GM21786 (cell line): ENCODE measurements at regions not wholly inside any gene's neighbourhood (a gene's known extent, or its start where the extent isn't known, plus 50 kb on each side); places are given as distances from the start of the nearest gene placed in this dataset.

Experiments
- ATAC-seq: cut with Tn5 transposase; IDR thresholded peaks from one replicate; pipeline ENCODE4 v1.9.1; 2021; ENCODE audit not compliant: unreplicated experiment

DNA sequence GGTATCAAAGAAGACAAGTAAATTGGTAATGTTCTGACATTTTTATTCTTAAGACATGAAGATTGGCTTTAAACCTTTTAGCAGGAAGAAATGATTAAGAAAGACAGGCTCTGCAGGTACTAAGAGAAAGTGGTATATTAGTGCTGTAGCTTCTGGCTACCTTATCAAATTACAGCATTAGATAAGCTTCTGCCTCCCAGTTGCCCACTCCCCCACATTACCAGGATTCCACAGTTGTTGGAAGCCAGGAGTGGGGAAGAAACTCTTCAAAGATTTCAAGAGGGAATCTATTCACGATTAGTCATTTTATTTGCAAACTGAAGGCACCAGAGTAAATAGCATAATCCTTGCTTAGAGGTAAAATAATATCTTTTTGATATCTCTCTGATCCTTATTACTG, 274.9 kb downstream of the LMO4 start:
- ATAC-seq, result no peak

DNA sequence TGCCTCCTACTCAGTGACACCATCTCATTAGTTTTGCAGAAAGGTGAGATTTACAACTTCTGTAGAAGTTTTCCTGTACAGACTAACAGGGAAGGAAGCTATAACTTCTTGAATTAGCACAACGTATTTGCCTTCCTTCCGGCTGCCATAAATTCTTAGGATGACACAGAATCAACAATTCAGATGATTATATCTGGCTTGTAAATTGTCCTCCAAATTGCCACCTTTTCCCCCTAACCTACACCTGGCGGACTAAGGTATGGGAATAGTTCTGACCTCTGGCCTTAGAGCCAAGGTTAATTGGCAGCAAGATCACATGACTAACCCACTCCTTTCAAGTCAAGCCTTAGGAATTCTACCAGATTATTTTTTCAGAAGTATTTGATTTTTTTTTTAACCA, 284.3 kb downstream of the LMO4 start:
- ATAC-seq, result no peak

DNA sequence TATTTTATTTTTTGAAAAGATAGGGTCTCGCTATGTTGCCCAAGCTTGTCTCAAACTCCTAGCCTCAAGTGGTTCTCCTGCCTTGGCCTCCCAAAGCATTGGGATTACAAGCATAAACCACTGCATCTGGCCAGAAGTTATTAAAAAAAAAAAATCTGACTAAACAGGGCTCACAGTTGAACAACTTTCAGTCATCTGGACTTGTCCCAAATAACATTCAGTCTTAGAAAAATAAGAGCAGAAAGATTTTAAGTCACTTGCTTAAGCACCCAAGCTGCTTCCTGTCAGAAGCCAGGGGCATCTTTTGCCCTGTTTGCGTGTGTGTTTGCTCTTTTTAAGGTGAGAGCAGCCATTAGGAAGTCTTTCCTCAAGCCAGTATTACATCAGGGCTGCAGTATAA, 286.8 kb downstream of the LMO4 start:
- no peak for ATAC-seq

DNA sequence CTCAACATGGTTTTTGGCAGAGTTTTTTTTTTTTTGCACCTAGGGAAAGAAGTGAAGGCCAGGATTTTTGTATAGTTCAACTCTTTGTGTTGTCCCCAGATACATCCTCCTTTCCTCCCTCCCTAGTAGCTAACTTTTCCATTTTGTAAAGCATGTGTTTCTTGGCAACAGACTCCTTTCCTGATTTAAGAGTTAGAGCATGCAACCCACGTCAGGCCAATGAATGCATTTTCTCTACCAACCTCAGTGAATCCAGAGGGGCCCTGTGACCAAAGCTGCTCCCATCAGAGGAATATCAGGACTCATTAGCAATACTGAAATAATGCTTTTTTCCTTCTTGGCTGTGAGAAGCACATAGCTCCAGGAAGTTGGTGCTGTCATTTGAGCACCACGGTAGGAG, 287.2 kb downstream of the LMO4 start:
- no peak for ATAC-seq

DNA sequence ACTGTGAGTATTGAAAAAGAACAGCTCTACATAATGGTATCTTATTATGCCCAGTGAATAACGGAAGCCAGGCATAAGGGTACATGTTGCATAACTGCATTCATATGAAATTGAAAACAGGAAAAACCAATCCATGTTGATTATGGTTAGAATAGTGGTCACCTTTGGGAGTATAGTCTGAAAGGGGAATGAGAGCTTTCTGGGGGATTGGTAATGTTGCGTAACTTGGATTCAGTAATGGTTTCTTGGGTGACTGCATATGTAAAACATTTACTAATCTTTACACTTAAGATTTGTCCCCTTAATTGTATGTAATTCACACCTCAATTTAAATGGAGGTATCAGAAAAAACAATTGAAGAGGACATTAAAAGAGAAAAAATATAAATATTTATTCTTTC, 292.1 kb downstream of the LMO4 start:
- no peak for ATAC-seq

DNA sequence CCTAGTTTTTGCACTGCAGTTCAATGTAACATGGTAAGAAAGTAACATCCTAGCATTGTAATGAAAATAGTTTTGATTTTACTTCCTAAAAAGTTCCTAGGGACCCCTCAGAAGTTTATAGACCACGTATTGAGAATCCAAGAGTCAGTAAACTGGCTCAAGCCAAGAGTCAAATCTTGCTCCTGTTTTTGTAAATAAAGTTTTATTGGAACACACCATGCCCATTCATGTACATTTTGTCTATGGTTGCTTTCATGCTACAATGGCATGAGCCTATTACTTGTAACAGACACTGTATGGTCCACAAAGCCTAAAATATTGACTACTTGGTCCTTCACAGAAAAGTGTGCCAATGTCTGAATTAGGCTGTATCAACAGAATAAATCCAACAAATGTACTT, 301.0 kb downstream of the LMO4 start:
- no peak for ATAC-seq

DNA sequence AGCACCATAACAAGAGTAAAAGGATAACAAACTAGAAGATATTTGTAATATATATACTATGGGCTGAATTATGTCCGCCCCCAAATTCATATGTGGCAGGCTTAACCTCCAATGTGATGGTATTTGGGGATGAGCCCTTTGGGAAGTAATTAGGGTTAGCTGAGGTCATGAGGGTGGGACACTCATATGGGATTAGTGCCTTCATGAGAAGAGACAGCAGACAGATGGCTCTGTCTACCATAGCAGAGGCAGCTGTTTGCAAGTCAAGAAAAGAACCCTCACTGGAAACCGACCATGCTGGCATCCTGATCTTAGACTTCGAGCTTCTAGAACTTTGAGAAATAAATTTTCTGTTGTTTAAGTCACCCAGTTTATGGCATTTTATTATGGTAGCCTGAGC, 303.6 kb downstream of the LMO4 start:
- no peak for ATAC-seq

DNA sequence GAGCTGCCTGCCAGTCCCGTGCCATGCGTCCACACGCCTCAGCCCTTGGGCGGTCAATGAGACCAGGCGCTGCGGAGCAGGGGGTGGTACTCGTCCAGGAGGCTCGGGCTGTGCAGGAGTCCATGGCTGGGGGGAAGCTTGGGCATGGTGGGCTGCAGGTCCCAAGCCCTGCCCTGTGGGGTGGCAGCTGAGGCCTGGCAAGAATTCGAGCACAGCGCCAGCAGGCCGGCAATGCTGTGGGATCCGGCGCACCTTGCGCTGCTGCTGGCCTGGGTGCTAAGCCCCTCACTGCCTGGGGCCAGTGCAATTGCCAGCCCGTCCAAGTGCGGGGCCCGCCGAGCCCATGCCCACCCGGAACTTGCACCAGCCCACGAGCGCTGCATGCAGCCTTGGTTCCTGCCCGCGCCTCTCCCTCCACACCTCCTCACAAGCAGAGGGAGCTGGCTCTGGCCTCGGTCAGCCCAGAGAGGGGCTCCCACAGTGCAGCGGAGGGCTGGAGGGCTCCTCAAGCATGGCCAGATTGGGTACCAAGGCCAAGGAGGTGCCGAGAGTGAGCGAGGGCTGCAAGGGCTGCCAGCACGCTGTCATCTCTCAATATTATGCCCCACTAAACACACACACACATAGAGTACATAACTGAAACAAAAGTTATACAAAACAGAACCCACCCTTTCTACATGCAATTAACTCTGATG, 307.7 kb downstream of the LMO4 start:
- ATAC-seq, result no peak

DNA sequence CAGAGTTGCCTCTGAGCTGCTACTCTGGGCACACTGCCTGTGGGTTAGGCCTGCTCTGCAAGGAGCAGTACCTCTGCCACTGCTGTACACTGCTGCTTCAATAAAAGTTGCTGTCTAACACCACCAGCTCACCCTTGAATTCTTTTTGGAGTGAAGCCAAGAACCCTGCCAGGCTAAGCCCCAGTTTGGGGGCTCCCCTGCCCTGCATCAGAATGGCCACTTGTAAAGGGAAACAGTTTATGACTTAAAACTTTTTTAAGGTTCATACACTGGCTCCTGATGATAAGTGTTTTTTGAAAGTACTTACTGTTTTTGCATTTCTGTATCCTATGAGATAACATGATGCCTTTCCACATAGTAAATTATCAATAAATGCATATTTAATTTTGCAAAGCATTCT, 310.0 kb downstream of the LMO4 start:
- no peak for ATAC-seq

DNA sequence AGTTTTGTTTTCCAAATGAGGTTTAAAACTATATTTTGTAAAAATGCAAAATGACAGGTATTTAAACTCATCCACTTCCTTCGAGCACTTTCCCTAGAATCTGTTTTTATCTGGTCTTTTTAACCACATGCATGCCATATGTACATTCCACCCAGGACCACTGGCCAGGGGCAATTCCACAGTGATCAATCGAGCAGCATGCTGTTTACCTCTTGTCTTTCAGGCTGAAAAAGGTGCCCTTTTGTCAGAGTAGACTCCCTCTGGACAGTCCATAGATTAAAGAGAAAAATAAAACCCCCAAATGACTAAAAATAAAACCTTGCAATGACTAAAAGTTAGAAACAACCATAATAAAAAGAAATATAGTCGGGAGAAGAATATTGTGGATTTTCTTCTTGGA, 313.3 kb downstream of the LMO4 start:
- ATAC-seq, result no peak

DNA sequence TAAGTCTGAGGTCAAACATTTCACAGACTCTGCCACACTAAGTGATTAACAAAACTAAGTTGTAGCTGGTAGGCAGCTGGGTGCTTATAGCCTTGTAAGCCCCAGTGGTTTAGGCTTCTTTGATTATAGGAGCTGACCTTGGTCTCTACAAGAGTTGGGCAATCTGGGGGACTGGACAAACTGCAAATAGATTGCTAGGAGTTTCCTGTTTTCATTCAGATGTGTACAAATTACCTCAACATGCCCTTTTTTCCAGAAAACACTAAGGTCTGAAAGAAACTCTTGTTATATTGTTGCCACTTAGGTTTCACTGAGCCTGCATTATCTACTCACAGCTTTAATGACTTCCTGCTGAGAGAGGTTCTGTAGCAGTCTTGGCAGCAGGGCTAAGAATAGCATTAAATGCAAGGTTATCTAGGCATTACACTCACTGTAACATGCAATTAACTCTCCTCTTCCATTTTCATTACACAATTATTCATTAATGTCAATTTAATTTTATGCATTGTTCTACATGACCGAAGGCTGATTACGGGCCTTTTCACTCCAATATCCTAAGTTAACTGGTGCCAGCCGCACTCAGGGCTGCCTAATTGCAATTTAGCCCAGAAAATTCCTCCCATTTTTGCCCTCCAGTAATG, 314.0 kb downstream of the LMO4 start:
- ATAC-seq, result no peak

DNA sequence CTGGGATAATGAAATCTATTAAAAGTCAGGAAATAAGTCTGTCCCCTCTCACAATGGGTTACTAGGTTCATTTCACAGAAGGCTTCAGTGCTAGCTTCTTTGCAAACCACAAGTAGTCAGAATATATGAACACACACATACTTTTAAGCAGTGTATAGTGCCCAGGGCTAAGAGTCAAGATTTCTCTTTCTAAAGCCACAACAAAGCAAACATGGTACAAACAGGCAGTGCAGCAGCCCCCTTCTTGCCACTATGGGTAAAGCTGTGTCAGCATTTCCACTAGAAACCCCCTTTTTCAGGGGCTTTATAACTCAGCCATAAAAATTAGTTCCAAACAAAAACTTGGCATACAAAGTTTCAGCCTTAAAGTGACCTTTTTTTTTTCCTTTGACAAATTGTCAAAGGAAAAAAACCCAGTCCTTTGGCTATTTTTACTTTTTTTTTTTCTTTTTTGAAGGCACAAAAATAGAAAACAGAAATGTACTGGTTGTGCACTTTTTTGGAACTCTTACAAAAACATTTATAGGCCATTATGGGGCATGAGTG, 315.4 kb downstream of the LMO4 start:
- no peak for ATAC-seq

DNA sequence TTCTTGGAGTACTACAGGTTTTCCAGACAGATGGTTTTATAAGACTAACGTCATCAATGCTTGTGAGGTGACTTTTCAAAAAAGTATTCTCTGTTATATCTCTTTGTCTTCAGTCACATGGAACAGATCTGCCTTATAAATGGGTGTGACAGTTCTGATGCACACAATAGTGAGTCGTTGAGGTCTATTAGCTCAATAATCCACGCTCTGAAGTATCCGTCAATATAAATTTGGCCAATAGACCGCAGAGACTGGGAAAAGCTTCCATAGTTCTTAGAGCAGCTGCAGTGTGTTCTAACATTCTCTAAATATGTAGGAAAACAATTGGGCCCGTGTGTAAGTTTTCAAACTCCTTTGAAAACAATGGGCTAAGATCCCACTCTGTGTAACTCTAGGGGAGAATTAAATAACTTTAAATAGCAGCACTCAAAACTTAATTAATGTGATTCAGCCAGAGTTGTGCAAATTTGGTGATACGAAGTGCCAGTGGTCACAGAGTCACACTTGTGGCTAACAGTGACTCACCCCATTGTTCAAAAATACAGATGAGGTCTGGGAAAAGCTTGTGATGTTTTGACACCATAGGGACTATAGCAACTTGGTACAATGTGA, 316.0 kb downstream of the LMO4 start:
- ATAC-seq, result no peak

DNA sequence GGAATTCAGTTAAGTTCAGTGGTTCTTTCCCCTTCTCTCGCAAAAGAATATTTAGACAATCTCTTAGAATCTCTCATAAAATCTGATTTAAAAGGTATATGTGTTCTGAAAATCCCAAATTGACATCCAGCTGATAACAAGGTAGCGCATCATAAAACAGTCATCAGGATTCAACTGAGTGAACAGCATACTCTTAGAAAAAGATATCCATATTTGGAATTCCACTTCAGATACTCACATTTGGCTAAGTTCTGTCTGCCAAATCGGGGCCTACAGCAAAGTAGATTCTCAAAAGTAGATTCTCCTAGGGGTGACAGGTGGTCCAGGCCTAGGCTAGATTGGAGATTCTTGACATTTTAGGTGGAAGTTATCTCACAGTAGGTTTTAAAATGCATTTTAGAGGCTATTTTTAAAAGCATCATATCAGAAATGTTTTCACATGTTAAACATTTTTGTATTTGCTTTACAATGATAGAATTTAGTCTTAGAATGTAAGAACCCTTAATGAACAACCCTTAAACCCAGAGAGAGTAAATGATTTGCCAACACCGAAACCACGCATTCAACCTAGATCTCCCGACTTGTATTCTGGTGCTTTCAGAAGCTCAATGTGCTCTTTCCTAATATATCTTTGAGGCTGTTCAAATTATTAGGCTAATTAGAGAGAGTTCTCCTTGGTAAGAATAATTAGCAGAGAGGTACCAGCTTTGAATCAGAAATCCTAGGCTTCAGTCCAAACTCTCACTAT, 318.9 kb downstream of the LMO4 start:
- ATAC-seq, result no peak

DNA sequence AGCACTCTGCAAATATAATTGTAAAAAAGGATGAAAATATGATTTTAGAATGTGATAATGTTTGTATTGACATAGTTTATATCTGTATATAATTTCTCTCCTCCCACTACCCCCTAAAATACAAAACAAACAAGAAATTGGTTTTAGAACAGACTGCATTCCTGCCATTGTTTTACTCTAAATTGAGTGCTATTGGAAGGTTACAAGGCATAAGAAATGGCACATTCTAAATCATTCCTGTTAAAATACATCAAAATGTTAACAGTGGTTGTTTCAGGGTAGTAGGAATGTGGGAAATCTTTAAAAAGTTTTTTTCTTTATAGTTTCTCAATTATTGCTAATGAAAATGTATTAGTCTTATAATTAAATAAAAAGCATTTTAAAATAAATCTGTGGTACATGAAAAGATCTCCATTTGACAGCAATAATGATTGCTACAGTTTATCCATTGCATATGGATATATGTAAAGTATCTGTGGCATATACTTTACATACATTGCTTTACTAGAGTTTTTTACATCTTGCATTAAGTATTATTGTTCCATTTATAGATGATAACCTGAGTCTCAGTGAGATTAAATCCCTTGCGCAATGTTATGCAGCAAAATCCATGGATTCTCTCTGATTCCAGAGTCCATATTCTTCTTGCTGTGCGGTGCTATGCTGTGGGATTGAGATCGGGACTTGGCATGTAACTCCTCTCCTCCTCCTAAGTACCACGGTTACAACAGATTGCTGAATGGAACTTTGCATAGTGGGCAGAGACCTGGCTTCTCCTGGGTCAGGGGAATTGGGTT, 319.8 kb downstream of the LMO4 start:
- no peak for ATAC-seq

DNA sequence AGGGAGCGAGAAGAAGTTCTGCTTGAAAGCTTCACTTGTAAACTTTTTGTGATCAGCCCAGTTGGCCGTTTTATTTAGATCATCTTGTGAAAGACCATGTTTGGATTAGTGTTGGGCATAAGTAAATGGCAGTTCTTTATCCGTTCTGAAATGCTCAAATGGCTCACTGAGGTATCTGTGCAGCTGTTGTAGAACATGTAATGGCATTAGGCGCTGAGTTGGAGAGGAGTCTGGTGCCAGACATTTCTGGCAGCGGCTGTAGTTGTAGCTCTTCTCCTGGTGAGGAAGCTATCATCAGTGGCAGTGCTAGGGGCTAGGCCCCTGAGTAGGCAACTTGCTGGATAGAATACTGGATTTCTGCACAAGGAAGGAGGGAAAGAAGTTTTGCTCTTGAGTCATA, 321.6 kb downstream of the LMO4 start:
- no peak for ATAC-seq

DNA sequence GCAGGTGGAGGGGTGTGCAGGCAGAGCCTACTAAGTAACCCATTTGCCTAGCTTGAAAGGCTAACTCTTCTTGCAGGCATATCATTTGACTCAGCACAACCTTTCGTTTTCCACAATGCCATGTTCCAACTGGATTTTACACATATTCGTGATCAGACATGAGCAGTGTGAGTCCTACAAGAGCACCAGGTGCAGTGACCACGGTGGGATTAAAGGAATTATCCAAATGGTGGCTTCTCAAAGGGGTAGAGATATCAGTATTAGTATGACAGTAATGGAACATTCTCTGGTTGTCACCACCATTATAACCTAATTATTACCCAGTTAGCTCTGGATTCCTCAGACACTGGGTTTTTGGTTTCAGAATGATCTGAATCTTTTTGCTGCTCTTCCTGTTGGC, 323.5 kb downstream of the LMO4 start:
- ATAC-seq, result no peak

DNA sequence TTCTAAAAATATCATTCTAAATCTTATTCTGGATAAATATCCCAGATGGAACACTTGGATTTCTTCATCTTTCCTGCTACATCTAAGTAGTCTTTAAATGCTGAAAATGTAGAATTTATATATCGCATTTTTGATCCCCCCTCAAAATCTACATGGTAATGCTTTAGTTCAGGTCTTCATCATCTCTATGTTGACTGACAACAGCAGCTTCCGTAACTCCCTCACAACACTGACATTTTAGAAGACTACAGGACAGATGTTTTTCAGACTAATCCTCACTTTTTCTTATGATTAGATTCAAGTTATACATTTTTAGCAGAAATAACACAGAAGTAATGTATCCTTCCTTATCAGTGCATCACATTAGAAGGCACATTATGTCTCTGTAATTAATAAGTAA, 336.5 kb downstream of the LMO4 start:
- no peak for ATAC-seq

DNA sequence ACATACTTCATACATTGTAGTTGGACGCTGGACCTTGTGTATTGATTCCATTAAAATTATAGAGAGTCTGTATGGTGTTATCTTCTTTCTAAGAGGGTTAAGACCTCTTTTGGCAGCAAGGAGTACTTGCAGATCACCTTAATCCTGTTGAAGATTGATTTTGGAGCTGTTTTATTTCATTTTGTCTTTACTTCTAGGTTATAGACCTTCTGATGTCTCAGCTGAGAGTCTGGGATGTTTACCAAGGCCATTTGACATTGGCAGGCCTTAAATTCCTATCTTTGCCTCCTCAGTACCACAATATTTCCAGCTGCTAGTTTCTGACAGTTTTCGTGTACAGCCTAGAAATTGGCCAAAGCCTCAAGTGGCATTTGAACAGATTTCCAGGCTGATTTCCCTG, 338.0 kb downstream of the LMO4 start:
- no peak for ATAC-seq

DNA sequence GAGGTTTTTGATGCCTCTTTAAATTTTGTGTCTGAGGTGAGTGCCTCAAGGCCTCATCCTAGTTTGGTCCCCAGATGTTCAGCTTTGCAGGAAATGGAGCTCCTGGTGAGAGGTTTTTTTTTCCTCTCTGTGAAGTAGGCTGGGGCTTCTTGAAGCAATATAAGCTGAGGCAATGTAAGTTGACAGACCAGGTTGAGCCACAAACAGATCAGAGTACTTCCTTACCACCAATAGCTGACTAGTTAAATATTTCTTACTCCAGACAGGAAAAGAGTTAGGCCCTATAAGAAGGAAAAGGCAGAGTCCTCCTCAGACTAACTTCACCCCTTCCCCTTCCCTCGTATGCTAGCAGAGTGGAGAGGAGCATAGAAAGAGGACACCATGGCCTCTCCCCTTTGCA, 341.0 kb downstream of the LMO4 start:
- ATAC-seq, result no peak

DNA sequence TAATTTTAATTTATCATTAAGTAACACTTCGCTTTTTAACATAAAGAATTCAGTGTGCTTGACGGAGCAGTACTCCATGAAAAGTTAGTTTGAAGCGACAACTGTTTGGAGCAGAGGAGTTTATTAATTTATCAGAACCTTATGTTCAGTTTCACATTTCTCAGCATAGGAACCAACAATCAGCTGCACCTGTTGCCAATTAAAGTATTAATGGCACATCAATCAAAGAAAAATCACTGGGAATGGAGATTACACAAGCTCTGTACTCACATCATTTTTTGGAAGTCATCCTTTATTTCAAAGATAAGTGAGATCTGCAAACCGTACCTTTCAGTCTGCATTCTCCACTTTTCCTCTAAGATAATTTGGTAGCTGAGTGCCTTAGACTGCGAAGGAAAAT, 344.6 kb downstream of the LMO4 start:
- ATAC-seq, result no peak
